ENCODE measurements at regions not wholly inside any gene's neighbourhood (a gene's known extent, or its start where the extent isn't known, plus 50 kb on each side); places are given as distances from the start of the nearest gene placed in this dataset.

- TF ChIP-seq REST (IDR thresholded peaks at IDR 0.05; ENCODE audit: unreplicated experiment) (no peak), ETS1 (IDR thresholded peaks at IDR 0.05) (no peak), JUNB (IDR thresholded peaks at IDR 0.05; ENCODE audit: unreplicated experiment) (no peak), STAT1 (IDR thresholded peaks at IDR 0.05; ENCODE audit: unreplicated experiment) (no peak), EZH2phosphoT487 (IDR thresholded peaks at IDR 0.05; ENCODE audit: unreplicated experiment) (no peak), CREB1 (CRISPR knock-in tag; IDR thresholded peaks at IDR 0.05; ENCODE audit: low read depth) (no peak), POLR2AphosphoS5 (IDR thresholded peaks at IDR 0.05; ENCODE audit: low read depth) (no peak), ZNF331 (CRISPR knock-in tag; IDR thresholded peaks at IDR 0.05; ENCODE audit: low read depth) (no peak), EZH2 (IDR thresholded peaks at IDR 0.05; ENCODE audit: low read depth, unreplicated experiment) (no peak)
- TF ChIP-seq, protein P1, sequence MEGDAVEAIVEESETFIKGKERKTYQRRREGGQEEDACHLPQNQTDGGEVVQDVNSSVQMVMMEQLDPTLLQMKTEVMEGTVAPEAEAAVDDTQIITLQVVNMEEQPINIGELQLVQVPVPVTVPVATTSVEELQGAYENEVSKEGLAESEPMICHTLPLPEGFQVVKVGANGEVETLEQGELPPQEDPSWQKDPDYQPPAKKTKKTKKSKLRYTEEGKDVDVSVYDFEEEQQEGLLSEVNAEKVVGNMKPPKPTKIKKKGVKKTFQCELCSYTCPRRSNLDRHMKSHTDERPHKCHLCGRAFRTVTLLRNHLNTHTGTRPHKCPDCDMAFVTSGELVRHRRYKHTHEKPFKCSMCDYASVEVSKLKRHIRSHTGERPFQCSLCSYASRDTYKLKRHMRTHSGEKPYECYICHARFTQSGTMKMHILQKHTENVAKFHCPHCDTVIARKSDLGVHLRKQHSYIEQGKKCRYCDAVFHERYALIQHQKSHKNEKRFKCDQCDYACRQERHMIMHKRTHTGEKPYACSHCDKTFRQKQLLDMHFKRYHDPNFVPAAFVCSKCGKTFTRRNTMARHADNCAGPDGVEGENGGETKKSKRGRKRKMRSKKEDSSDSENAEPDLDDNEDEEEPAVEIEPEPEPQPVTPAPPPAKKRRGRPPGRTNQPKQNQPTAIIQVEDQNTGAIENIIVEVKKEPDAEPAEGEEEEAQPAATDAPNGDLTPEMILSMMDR (conservative IDR thresholded peaks at IDR 0.05; ENCODE audit: low read depth in 2 of 2): no peak
Measured at GRCh38 chr13:79710376-79710775, 229.4 kb downstream of the NDFIP2 start.

Measured in GM23338 (cell line).